ENCODE measurements at regions not wholly inside any gene's neighbourhood (a gene's known extent, or its start where the extent isn't known, plus 50 kb on each side); places are given as distances from the start of the nearest gene placed in this dataset.

- no peak for DNase-seq (ENCODE audit: low read depth)
- H3K4me3 ChIP-seq (ENCODE audit: low read depth, low read length), result no peak overlapping the region
- TF ChIP-seq, protein P1, sequence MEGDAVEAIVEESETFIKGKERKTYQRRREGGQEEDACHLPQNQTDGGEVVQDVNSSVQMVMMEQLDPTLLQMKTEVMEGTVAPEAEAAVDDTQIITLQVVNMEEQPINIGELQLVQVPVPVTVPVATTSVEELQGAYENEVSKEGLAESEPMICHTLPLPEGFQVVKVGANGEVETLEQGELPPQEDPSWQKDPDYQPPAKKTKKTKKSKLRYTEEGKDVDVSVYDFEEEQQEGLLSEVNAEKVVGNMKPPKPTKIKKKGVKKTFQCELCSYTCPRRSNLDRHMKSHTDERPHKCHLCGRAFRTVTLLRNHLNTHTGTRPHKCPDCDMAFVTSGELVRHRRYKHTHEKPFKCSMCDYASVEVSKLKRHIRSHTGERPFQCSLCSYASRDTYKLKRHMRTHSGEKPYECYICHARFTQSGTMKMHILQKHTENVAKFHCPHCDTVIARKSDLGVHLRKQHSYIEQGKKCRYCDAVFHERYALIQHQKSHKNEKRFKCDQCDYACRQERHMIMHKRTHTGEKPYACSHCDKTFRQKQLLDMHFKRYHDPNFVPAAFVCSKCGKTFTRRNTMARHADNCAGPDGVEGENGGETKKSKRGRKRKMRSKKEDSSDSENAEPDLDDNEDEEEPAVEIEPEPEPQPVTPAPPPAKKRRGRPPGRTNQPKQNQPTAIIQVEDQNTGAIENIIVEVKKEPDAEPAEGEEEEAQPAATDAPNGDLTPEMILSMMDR (conservative IDR thresholded peaks at IDR 0.05; ENCODE audit: low read depth, low read length), result no peak
These were observed 69.3 kb upstream of the SMNDC1 start for GRCh38 chr10:110373857-110374654.

DNA sequence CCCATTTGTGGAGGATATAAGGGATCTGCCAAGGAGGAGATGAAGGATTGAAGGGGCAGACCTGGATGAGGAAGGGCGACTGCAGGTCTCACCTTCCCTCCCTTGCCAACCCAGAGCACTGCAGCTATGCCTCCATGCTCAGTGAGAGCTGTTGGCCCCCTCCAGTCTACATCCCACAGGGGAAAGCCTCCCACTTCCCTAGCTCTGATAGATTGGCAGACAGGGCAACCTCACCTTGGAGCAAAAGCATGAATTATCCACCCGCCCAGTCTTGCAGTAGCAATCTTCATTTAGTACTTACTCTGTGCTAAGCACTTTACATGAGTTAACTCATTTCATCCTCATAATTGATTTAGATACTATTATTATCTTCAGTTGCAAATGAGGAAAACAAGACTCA is 70.4 kb upstream of the SMNDC1 start:
- H3K4me3 ChIP-seq (ENCODE audit: low read depth, low read length), result no peak overlapping the region
- no peak for DNase-seq (ENCODE audit: low read depth)
- TF ChIP-seq, protein P1 (conservative IDR thresholded peaks at IDR 0.05; ENCODE audit: low read depth, low read length), result no peak

- TF ChIP-seq, protein P1 (conservative IDR thresholded peaks at IDR 0.05; ENCODE audit: low read depth, low read length), result no peak
- H3K4me3 ChIP-seq (ENCODE audit: low read depth, low read length), result no peak overlapping the region
- DNase-seq (ENCODE audit: low read depth), result no peak
These were observed 71.5 kb upstream of the SMNDC1 start for GRCh38 chr10:110376021-110376766.

GRCh38 chr10:110376767-110377160 is 72.0 kb upstream of the SMNDC1 start:
- DNase-seq (ENCODE audit: low read depth), result no peak
- TF ChIP-seq, protein P1 (conservative IDR thresholded peaks at IDR 0.05; ENCODE audit: low read depth, low read length), result no peak
- no peak overlapping the region for H3K4me3 ChIP-seq (ENCODE audit: low read depth, low read length)

- TF ChIP-seq, protein P1 (conservative IDR thresholded peaks at IDR 0.05; ENCODE audit: low read depth, low read length), result no peak
- H3K4me3 ChIP-seq (ENCODE audit: low read depth, low read length), result no peak overlapping the region
- no peak for DNase-seq (ENCODE audit: low read depth)
These were observed 73.3 kb upstream of the SMNDC1 start for GRCh38 chr10:110378006-110378405.

DNA sequence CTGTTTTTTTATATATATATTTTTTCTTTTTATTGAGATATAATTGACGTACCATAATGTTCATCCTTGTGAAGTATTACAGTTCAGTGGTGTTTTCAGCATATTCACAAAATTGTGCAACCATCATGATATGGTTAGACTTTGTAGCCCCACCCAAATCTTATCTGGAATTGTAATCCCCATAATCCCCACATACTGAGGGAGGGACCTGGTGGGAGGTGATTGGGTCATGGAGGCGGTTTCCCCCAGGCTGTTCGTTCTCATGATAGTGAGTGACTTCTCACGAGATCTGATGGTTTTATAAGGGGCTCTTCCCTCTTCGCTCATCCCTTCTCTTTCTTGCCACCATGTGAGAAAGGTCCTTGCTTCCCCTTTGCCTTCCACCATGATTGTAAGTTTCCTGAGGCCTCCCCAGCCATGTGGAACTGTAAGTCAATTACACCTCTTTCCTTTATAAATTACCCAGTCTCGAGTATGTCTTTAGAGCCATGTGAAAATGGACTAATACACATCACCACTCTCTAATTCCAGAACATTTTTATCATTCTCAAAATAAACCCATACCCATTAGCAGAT is 73.9 kb upstream of the SMNDC1 start:
- H3K4me3 ChIP-seq (ENCODE audit: low read depth, low read length), result no peak overlapping the region
- DNase-seq (ENCODE audit: low read depth), result no peak
- TF ChIP-seq, protein P1 (conservative IDR thresholded peaks at IDR 0.05; ENCODE audit: low read depth, low read length), result no peak

Data from choroid plexus epithelial cell (primary cell).